Gastrocnemius medialis (tissue), 4 donors: ENCODE measurements at regions not wholly inside any gene's neighbourhood (a gene's known extent, or its start where the extent isn't known, plus 50 kb on each side); places are given as distances from the start of the nearest gene placed in this dataset.

Experiments
- ATAC-seq, 2 donors: fragments of 150-250 bp; one replicate each; pipeline ENCODE4 v1.9.1; 2016
- DNase-seq, 2 donors: peaks; one replicate each; pipeline ENCODE4 v3.0.0-alpha.2; 2019
- H3K27ac ChIP-seq, 4 donors: fragments of 200-600 bp; sonication (generic); 1 replicate in 1 of 4; 2 replicates in 3 of 4; pipeline ENCODE4 v1.5.1; 2016 to 2018; ENCODE audit warnings: mild to moderate bottlenecking in 2 of 4, moderate library complexity in 1 of 4
- H3K27me3 ChIP-seq, 3 donors: fragments of 200-600 bp; sonication (generic) in 2 of 3; 1 replicate in 1 of 3; 2 replicates in 2 of 3; pipeline versions ENCODE4 v1.5.1 to v1.6.0; 2016 to 2019; ENCODE audit warnings: mild to moderate bottlenecking in 1 of 3, moderate library complexity in 1 of 3
- H3K36me3 ChIP-seq, 2 donors: fragments of 200-600 bp; sonication (generic) in 1 of 2; one replicate each; pipeline ENCODE4 v1.5.1; 2017 to 2018
- H3K4me1 ChIP-seq, 2 donors: fragments of 200-600 bp; sonication (generic) in 1 of 2; one replicate each; pipeline ENCODE4 v1.5.1; 2016 to 2017; ENCODE audit warnings: mild to moderate bottlenecking in 2 of 2
- H3K4me3 ChIP-seq, 4 donors: fragments of 200-600 bp; sonication (generic) in 3 of 4; 1 replicate in 1 of 4; 2 replicates in 3 of 4; pipeline ENCODE4 v1.5.1; 2016 to 2019; ENCODE audit warnings: mild to moderate bottlenecking in 2 of 4
- H3K9me3 ChIP-seq, 3 donors: fragments of 200-600 bp; sonication (generic) in 2 of 3; 1 replicate in 1 of 3; 2 replicates in 2 of 3; pipeline ENCODE4 v1.5.1; 2016 to 2019
- CTCF ChIP-seq, 5 experiments: fragments of 450-650 bp in 3 of 5; fragments of 200-600 bp in 2 of 5; sonication (generic) in 2 of 5; IDR thresholded peaks in 4 of 5; conservative IDR thresholded peaks in 1 of 5; 1 replicate in 4 of 5; 2 replicates in 1 of 5; pipeline ENCODE4 v1.5.1; 2016 to 2019; ENCODE audit warnings: antibody characterized with exemption in 5 of 5, mild to moderate bottlenecking in 3 of 5, moderate library complexity in 3 of 5
- POLR2A ChIP-seq, 2 donors: fragments of 450-650 bp; IDR thresholded peaks; one replicate each; pipeline ENCODE4 v1.6.1; 2017; ENCODE audit warnings: antibody characterized with exemption in 2 of 2, mild to moderate bottlenecking in 2 of 2, moderate library complexity in 2 of 2
- in situ Hi-C, 4 donors: fragments of 200-750 bp; cut with MboI; loops; one replicate each; pipeline versions ENCODE4 v1.15.0 to v1.8.0; 2017; ENCODE audit warnings: low sequenced_read_pairs in 4 of 4
- intact Hi-C: fragments of 100-400 bp; cut with DNase I; formaldehyde crosslinking; loops from one replicate; pipeline ENCODE4 v1.15.1; 2023; ENCODE audit warnings: low total_unique reads

DNA sequence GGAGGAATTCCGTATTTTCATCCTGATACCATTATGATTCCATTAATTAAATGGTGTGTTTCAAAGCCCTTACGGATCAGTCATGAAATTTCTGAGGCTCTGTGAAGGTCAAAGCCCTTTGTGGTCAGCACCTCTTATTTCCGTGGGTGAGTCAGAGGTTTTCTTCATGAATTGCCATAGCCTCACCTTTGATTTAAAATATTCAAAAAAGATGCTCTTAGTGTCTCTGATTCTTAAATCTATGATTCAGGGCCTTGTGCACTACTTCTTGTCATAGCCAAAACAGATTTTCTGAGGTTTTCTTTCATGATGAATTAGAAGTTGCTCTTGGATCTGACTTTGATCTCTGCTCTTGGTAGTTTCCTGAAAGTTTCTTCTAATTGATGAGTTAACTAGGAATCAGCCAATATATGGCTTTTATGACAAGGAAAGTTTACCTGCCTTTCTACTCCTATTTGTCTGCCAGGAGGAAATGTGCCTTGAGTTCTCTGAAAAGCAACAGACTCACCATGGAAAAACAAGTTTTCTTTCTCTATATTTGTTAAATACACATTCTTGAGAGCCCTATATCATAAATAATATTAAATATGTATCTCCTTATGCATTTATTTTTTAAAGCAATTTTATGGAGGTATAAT, 613.0 kb downstream of the UTRN start:
- no peaks in the 10 kb centered on the region for H3K4me1 ChIP-seq
- no peaks in the 10 kb centered on the region for H3K9me3 ChIP-seq
- no peaks in the 10 kb centered on the region for H3K27me3 ChIP-seq
- intact Hi-C loops, result no loop called here
- ATAC-seq (no peak), DNase-seq (no peak)
- in situ Hi-C loops, result no loop called here
- H3K36me3 ChIP-seq, result no peaks in the 10 kb centered on the region
- no peak overlapping the region for H3K27ac ChIP-seq
- no peak for TF ChIP-seq CTCF (IDR thresholded peaks at IDR 0.05 in 4 of 5, conservative IDR thresholded peaks at IDR 0.05 in 1 of 5)
- no peak for TF ChIP-seq POLR2A (IDR thresholded peaks at IDR 0.05)
- no peak overlapping the region for H3K4me3 ChIP-seq

DNA sequence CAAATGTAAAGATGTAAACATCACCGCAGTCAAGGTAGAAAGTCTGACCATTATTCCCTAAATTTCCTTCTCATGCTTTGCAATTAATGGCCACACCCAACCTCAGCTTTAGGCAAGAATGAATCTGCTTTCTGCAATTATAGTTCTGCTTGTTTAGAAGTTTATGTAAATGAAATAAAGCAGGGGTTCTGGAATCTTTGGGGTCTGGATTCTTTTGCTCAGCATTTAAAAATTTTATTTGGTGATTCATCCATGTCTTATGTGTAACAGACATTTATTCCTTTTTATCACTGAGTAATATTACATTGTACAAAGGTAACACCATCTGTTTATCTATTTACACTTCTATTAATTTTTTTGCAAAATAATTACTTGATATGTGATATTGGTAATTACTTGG, 613.6 kb downstream of the UTRN start:
- DNase-seq, result no peak
- Histone ChIP-seq H3K4me3 (no peak overlapping the region), H3K27me3 (no peaks in the 10 kb centered on the region), H3K4me1 (no peaks in the 10 kb centered on the region), H3K36me3 (no peaks in the 10 kb centered on the region), H3K9me3 (no peaks in the 10 kb centered on the region), H3K27ac (no peak overlapping the region)
- in situ Hi-C loops (no loop called here), intact Hi-C loops (no loop called here)
- ATAC-seq, result no peak
- TF ChIP-seq CTCF (IDR thresholded peaks at IDR 0.05 in 4 of 5, conservative IDR thresholded peaks at IDR 0.05 in 1 of 5) (no peak), POLR2A (IDR thresholded peaks at IDR 0.05) (no peak)

- Histone ChIP-seq H3K36me3 (no peaks in the 10 kb centered on the region), H3K4me1 (no peaks in the 10 kb centered on the region), H3K27ac (no peak overlapping the region), H3K9me3 (no peaks in the 10 kb centered on the region), H3K4me3 (no peak overlapping the region), H3K27me3 (no peaks in the 10 kb centered on the region)
- no peak for ATAC-seq
- TF ChIP-seq POLR2A (IDR thresholded peaks at IDR 0.05) (no peak), CTCF (IDR thresholded peaks at IDR 0.05 in 4 of 5, conservative IDR thresholded peaks at IDR 0.05 in 1 of 5) (no peak)
- in situ Hi-C loops, result no loop called here
- intact Hi-C loops, result no loop called here
- no peak for DNase-seq
These were observed 614.0 kb downstream of the UTRN start for GRCh38 chr6:144899161-144899560.

DNA sequence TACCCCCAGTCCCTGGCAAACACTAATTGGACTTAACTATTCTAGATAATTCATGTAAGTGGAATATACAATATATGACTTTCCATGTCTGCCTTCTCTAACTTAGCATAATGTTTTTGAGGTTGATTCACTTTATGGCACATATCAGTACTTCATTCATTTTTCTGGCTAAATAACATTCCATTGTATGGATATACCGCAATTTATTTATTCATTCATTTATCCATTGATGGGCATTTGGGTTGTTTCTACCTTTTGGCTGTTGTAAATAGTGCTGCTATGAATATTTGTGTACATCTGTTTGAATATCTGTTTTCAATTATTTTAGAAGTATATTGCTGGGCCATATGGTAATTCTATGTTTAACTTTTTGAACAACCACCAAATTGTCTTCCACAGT, 616.3 kb downstream of the UTRN start:
- DNase-seq (no peak), ATAC-seq (no peak)
- H3K4me3 ChIP-seq, result no peak overlapping the region
- H3K9me3 ChIP-seq, result no peaks in the 10 kb centered on the region
- no peak for TF ChIP-seq POLR2A (IDR thresholded peaks at IDR 0.05)
- no peak for TF ChIP-seq CTCF (IDR thresholded peaks at IDR 0.05 in 4 of 5, conservative IDR thresholded peaks at IDR 0.05 in 1 of 5)
- no peak overlapping the region for H3K27ac ChIP-seq
- no peaks in the 10 kb centered on the region for H3K4me1 ChIP-seq
- in situ Hi-C loops, result no loop called here
- H3K36me3 ChIP-seq, result no peaks in the 10 kb centered on the region
- no peaks in the 10 kb centered on the region for H3K27me3 ChIP-seq
- intact Hi-C loops, result no loop called here

- H3K9me3 ChIP-seq, result no peaks in the 10 kb centered on the region
- TF ChIP-seq POLR2A (IDR thresholded peaks at IDR 0.05) (no peak), CTCF (IDR thresholded peaks at IDR 0.05 in 4 of 5, conservative IDR thresholded peaks at IDR 0.05 in 1 of 5) (no peak)
- H3K36me3 ChIP-seq, result no peaks in the 10 kb centered on the region
- no peak overlapping the region for H3K27ac ChIP-seq
- in situ Hi-C loops, result no loop called here
- intact Hi-C loops, result no loop called here
- H3K4me3 ChIP-seq, result no peak overlapping the region
- H3K27me3 ChIP-seq, result no peaks in the 10 kb centered on the region
- ATAC-seq (no peak), DNase-seq (no peak)
- no peaks in the 10 kb centered on the region for H3K4me1 ChIP-seq
These were observed 622.9 kb downstream of the UTRN start for GRCh38 chr6:144908004-144908403.
